HG03354 (cell line): ENCODE measurements at regions not wholly inside any gene's neighbourhood (a gene's known extent, or its start where the extent isn't known, plus 50 kb on each side); places are given as distances from the start of the nearest gene placed in this dataset.

ENCODE experiments used
- ATAC-seq: cut with Tn5 transposase; IDR thresholded peaks from one replicate; pipeline ENCODE4 v1.9.1; 2021; ENCODE audit warnings: mild to moderate bottlenecking; ENCODE audit not compliant: unreplicated experiment, poor library complexity, severe bottlenecking

DNA sequence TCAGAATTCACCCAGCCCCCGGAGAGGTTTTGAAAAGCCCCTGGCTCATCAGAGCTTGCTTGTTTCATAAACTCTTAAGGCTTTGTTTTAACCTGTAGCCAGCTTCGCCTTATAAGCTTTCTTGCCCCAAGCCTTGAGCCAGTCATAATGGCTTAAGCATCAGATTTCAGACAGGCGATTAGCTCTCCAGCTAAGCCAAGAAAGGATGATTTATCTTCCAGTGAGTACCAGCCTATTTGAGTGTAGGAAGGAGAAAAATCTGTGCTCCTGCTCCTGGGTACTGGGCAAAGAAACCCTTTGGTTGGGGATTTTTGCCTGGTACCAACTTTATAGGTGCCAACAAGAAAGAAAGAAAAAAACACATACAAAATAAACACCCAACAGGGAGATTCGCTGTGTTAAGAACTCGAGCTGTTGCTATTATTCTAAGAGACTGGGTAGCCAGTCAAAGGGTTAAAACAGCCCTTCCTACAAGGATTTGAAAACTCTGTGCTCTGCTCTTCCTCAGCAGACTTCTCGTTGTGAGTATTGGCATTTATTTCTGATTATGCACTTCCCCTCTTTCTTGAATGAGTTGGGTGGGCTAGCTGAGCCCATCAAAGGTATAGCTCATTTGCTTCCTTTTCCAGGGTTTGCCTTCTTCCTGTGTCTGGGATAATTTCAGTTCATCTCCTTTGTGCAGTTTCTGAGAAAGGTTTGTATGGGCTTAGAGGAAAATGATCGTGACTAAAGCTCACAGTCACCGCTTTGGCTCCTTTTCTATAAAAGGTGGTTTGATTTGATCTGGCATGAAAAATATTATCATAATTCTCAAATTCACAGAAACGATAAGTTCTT, 157.2 kb upstream of the DMRT1 start:
- no peak for ATAC-seq

DNA sequence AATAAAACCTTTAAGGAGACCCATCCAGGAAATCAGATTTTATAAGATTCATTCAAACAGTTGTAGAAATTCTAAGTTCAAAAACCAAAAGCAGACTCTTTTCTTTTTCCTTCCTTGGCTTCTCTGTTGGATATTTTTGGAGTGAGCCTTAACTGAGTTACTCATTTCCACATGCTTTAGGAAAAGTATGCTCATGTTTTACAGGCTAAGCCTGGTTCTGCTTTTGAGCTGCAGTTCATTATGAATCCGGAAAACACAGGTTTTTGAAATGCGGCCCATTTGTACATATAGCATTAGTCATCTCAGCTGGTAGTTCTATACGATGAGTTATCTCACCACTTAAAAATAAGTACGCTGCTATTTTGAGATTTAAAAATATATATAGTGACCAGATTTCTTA, 156.6 kb upstream of the DMRT1 start:
- no peak for ATAC-seq

DNA sequence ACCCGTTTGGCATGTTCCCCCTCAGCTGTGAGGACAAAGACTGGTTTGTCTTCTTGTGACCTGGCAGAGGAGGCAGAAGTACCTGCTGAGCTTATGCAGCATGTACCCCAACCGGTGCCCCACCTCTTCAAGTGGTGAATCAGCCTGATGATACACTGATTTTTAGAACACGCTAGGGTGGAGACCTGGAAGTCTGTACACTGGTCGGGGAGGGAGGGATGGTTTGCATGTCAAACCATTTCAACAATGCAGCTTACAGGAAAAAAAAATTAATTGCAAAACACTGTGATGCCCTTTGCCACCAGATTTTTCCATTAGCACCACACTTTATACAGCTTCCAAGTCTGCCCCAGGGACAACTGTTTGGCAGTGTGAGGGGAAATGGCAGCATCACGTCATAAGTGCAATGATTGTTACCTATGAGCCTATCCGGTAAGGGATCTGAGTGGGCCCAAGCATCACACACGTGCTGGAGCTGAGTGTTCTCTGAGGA, 155.1 kb upstream of the DMRT1 start:
- ATAC-seq = no peak

DNA sequence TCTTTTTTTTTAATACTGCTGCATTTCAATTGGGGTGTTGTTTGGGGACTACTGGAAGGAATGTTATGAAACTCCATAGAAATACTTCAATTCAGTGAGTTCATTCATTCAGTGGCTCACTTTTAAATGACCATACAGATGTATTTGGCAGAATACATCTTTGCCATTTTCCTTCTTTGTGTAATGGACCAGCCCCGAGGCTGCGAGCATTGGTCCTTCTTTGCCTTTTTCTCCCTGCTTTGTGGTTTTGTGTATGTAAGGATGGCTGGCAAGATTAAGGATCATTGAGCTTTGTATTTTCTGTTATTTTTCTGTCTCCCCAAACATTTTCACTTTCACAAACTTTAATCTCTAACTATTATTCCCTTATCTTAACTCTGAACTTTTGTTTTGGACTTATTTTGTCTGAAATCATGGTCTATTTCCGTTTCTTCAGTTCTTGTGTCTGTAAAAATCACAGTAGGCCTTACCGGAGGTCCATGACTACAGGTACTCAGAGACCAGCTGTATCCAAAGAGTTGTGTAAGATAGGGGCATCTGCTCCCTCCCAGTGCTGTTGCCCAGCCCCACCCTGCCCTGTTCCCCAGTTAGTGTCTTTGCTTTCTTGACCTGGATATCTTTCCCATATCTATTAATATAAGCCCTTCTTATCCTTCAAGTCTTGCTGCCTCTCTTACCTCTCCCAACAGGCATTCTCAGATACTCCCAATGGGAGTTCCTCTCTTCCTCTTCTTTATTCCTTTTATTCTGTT, 154.3 kb upstream of the DMRT1 start:
- no peak for ATAC-seq

DNA sequence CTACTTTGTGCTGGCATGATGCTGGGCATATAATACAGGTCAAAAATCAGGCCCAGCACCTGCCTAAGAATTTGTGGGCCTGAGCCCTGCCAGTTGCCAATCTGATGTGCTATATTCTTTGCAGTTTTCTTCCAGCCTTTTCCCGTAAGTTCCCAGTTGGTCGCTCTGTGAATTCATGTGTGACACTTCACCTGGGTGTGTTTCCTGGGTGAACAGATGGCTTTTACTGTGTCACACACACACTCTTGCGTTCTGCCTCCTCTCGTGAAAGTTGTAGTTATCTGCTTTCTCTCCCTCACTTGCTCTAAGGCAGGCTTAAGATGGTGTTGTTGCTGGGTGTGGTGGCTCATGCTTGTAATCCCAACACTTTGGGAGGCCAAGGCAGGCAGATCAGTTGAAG, 153.5 kb upstream of the DMRT1 start:
- ATAC-seq = no peak

DNA sequence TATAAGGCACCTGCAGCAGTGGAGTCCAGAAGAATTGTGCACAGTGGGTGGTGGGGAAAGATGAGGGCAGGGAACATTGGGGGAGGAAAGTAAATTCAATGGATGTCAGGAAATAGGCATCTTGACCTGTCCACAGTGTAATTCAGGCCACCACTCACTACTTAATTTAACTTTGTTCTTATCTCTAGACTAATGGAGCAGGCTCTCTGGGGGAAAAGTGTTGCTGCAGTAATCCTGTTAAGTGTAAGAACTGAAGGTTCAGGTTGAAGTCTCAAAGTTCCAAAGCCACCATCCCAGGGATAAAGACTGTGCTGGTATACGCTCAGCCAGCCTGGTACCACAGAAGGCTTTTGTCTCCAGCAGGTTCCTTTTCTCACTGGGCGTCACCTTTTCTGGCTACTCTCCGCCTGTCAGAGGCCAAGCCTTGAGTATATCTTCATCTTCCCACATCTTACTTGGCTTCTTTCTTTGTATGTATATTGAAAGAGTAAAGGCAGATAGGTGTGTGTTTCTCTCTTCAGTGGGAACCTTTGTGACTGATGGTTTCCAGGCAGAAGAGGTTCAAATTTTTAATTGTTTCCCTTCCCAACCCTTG, 150.9 kb upstream of the DMRT1 start:
- ATAC-seq = no peak

DNA sequence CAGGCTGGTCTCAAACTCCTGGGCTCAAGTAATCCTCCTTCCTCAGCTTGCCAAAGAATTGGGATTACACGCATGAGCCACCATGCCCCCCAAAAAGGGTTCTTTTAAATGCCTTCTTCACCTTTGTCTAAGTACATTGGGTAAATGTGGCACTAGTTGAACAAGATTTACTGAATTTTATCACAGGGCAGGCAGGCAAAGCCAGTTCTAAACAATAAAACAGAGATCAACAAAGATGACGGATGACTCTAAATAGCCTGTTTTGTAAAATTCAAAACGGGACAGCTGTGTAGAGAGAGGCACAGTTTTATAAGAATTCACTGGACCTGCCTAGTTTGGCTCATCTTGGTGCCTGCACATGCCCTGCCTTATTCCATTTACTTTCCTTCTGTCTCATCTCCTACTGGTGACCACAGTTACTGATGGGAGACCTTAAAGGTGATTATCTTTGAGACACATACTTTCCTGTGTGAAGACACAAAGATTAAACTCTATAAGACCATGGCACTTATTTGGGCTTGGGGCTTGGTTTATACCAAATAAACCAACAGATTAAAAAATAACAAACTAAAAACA, 149.6 kb upstream of the DMRT1 start:
- no peak for ATAC-seq

DNA sequence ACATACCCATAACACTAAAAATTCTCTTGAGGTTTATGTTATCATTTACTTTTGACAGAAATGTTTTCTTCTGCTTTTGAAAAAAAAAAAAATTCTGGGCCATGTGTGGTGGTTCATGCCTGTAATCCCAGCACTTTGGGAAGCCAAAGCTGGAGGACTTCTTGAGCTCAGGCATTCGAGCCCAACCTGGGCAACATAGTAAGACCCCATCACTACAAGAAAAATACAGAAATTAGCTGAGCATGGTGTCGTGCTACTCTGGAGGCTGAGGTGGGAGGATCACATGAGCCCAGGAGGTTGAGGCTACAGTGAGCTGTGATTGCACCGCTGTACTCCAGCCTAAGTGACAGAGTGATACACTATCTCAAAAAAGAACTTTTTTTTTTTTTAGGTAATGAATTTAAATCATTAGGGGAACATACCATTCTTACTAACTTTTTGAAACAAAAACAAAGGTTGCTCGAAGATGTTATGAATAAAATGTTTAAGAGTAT, 148.8 kb upstream of the DMRT1 start:
- no peak for ATAC-seq

DNA sequence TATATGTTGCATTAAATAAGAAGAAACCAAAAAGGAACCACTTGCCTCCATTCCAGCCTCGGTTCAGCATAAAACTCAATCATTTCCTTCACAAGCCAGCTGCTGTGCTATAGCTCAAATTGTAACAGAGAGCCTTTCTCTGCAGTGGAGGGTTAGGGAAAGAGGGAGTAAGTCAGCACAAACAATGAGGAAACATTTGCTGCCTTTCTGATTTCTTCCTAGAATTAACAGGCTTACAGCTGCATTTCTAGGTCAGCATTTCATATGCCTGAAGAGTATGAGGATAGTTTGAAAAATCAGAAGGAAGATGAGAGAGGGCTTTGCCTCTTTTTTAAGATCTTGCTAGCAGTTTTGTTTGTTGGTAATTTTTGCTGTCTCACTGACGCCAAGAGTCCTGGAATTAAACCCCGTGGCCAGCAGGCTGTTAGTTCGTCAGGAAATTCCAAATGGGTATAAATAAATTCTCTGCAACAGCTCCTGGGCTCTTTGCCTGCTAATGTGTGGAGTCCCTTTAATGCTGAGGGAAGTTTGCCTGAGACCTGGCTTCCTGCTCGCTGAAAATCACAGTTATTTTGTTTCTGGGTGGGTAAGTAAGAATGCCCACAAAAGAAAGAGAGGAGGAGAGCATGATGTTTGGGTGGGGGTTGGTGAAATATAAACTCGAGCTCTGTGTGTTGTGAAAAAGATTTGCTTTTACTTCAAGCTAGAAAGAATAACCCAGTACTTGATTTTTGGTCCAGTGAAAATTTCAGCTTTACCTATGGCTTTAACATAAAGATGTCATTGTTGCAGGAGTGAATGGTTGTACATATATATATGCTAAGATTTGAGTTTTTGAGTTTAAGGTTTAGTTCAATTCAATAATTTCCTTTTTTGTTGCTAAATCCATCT, 148.1 kb upstream of the DMRT1 start:
- no peak for ATAC-seq

DNA sequence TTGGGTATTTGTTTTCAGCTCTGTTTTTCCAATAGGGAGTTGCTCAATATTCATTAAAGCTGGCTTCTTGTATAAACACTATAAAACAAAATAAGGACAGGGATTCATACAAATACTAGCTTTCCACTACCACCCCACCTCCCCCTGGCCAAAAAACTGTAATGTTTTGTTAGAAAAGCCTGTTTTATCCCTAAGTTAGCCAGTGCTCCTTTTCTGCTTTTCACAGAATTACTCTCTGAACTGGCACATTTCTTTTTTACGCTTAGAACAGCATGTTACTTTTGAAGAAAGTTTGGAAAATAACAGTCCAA, 147.4 kb upstream of the DMRT1 start:
- ATAC-seq = no peak

DNA sequence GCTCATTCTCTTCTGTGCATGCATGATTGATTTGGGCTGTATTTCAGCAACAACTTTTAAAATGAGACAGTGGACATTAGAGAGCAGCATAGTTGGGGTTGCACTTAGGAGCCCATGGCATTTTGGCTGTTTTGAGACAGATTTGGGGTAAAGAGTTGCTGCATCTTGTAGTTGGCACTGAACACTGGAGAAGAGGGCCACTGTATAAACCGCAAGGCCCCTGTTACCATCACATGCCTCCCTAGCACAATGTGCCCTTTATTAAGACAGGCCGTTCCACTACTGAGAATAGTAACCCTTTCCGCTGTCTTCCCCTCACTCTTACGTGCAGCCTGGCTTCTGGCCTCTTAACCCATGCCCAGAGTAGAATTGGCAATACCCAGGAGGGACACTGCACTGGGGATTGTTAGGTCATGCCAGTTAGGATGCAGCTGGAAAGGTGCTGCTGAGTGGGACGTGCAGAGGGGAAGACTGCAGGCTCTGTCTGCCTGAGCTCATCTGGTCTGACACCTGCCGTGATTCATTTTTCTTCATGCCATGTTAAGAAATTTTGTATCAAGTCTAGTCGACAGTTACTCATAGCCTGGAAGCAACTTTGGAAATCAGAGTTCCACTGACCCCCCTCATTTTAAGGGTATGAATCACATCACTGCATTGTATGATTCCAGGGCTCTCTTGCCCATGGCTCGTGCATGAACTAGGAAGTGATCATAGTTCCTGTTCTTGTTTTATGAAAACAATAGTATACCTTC, 146.9 kb upstream of the DMRT1 start:
- no peak for ATAC-seq

DNA sequence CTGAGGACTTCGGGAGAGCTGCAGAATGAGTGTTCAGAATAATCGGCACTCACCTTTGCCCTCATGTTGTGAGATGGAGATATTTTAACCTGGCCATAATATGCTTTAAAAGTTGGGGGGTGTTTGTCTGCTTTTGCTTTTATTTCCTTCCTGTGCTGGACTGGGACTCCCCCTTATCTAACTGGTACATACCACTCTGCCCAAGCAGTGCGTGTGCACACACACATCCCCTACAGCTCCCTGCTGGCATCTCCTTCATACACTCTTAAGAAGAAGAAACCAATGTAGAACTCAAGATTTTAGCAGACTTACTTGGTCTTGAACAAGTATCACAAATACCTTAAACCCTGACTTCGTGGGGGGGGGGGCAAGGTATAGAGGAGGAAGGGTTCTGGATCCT, 146.2 kb upstream of the DMRT1 start:
- no peak for ATAC-seq

DNA sequence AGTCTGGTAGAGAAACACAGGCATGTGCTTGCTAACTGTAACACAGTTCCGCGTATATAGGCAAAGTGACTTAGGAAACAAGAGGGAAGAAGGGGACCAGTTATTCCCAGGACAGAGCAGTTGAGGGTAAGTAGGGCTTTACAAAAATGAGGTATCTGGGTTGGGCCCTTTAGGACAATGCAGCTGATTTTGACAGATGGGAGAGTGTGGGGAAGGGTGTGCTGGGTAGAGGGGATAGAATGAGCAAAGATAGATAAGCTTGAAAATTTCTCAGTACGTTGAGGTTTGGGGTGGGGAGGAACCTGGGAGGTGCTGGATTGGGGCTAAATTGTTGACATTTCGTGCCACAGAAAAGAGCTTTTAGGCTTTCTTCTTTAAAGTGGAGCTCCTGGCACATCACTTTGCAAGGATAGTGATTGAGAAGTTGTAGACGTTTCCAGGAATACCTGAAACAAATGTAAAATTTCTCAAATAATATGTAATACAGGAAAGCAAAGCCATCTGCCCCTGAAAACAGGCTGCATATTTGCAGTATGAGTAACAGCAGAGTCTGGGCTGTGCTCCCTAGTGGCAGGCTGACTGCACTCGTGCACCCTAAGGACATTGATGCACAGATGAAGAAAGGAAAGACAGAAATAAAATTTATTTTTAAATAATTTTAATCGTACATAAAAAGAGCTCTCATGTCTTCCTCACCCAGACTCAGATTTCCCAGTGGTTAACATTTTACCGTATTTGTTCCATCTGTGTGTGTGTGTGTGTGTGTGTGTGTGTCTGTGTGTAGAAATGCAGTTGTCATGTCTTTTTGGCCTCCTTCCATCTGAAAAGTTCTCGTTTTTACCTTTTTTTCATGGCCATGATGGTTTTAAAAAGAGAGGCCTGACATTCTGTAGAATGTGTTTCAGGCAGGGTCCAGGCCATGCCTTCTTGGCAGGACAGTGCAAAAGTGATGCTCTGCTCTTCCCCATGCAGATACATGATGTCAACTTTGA, 144.9 kb upstream of the DMRT1 start:
- no peak for ATAC-seq

DNA sequence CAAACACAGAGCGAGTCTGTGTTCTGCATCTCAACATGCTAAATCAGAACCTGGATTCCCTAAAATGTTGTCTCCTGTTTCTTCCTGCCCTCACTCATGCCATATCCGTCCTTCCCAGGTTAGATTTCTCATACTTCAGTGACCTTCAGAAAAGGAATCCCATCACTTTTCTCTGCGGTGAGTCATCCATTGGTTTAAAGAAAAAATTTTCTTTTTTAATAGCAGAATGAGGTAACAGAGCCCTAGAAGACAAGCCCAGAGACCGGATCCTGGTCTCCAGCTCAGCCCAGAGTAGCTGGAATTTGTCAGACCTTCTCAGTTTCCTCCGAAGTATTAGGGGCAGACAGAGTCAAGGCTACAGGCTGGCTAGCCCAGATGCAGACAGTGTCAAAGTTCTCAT, 143.2 kb upstream of the DMRT1 start:
- ATAC-seq = no peak

DNA sequence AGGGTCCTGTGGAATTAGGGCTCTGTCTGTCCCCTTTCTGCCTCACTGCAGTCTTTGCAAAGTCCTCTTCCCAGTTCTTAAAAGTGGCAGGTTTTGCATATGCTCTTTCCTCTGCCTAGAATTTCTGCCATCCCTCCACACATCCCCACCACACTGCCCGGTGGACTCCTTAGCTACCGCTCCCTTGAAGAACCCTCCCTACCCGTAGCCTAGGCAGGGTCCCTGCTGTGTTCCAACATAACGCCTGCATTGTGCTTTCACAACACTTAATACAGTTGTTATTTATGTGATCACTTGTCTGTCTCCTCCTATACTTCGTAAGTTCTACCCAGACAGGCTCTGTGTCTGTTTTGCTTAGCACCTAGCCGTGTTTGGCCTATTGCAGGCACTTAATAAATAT, 142.5 kb upstream of the DMRT1 start:
- ATAC-seq = no peak

DNA sequence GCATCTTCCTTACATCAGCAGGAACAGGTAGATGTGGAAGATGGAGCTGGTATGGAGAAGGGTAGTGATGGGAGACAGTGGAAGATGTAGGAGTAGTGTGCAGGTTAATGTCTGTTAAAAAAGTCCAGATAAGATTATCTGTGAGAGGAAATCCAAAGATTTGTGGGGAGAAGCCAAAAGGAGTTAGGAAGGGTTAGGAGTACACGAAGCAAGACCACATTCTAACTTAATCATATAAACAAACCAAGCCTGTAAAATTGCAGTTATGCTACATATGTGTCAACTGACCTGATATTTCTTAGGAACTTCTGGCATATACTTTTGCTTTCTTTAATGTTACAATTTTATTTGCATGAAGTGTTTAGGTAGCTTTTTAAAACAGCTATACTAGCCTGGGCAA, 142.1 kb upstream of the DMRT1 start:
- no peak for ATAC-seq

DNA sequence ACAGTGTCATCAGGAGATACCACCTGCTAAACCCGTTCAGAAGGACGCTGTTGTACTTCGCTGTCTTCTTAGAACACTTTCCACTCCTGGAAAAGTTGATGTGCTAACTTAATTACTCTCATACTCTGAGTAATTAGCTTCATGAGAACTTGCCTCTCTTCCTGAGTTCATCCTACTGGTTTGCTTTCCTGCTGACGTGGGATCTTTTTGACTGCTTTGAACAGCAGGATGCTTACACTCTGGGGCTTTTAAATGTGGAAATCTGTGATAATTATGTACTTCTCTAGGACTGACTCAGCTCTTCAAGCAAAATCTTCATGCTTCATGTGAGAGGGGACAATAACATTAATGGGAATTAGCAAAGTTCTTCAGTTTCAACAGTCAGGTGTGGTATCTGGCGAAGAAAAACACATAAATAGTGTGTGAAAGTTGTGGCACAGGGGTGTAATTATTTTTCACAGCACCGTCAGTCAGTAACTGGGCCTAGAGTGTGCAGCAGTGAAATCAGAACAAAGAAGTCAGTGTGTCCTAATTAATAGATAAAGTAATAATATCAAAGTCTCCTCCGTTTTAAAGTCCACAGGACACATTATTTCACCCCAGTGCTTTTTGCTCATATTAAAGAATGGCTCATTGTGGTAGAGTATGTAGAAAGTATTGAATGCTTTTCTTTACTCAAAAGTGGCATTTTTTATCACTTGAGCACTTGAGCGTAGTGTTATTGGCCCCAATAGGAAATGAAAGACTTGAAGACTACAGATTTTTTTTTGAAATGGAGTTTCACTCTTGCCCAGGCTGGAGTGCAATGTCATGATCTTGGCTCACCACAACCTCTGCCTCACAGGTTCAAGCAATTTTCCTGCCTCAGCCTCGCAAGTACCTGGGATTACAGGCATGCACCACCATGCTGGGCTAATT, 140.9 kb upstream of the DMRT1 start:
- no peak for ATAC-seq
